Activated CD4-positive, alpha-beta T cell treated with anti-CD3 and anti-CD28 coated beads, Interleukin-2, amount 50 U/mL, for 16 hours (primary cell): ENCODE measurements at regions not wholly inside any gene's neighbourhood (a gene's known extent, or its start where the extent isn't known, plus 50 kb on each side); places are given as distances from the start of the nearest gene placed in this dataset.
"Not testable (repeated sequence)": the region's sequence is repeated elsewhere in the genome, so short reads cannot be mapped to it uniquely, and the experiment has no call there.

ENCODE experiments used
- DNase-seq: peaks from one replicate; pipeline ENCODE4 v3.0.0-alpha.2; 2020

DNA sequence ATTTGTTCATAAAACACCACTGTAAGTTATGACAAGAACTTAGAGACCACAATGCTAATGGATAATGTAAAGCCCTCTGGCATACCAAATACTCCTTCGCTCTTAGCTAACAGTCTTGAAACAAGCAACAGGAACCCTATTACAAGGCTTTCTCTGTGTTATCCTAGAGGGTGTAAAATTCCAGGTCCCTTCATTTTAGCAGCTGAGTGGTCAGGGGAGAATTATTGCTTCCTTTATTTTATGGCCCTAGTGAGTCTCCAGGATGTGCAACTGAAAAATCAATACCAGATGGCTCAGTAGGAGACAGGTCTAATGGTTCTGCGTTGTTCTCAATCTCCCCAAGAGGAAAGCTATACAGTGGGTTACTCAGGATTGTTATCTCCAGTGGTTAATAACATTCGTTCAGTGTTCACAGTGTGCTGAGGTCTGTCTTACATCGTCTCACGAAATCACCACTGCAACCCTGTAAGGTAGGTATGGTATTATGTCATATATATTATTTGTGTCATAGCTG is 172.7 kb upstream of the CNOT2 start:
- DNase-seq, result no peak

DNA sequence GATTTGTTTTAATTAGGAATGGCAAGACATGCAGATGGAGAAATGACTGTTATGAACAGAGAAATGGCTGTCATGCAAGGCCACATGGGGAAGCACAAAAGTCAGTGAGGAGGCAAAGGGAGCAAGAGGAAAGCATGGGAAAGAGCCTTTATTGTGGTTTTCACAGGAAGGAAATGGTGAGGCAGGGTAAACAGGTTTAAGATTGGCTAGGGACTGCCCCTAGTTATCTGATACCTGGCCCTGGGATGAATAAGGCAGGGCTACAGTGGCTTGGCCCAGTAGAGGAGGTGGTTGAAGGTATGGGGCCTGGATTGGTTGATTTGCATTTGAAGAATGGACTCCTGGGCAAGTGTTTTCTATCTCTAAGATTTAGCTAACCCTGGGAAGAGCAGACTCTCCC is 168.7 kb upstream of the CNOT2 start:
- no peak for DNase-seq

DNA sequence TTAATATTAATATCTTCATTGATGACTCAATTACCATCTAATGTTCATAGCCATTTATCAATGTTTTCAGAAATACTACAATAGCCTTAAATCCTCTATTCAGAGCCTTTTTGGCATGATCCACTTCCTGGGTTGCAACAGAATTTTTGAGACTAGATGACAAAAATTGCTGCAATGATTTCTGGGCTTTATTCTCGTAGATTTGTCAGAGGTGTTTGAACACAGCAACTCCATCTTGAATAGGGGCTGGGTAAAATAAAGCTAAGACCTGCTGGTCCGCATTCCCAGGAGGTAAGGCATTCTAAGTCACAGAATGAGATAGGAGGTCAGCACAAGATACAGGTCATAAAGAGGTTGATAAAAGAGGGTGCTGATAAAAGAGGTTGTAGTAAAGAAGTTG is 165.8 kb upstream of the CNOT2 start:
- no peak for DNase-seq

DNA sequence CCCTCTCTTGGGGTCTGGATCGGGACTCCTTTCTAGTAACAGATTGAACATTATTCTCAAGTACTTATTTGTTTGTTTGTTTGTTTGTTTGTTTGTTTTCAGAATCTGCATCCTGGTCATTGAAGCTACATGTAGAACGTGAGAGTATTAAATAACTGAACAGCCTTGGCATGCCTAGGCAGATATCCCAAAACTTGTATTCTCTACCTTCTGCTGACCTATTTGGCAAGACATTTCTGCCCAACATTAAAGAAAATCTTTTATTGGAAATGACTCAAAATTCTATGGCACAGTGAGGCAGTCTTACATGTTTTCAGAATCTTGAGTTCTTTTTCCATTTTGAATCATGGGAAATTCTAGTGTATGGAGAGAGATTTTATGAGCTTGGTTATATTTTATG is 165.1 kb upstream of the CNOT2 start:
- DNase-seq, result no peak

DNA sequence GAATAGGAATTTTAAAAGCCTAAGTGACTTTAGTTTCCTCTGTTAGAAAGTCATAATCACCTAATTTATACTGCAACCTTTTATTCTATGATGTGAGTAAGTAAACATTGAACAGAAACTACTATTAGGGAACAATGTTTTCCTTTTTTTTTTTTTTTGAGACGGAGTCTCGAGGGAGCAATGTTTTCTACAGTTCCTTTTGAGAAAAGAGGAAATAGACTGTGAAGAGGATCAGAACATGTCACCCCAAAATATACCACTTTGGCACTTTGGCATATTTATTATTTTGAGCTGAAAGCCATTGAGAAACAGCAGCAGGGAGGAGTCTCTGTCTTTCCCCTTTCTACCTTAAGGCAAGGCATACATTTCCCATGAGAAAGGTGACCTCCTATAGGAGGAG is 162.7 kb upstream of the CNOT2 start:
- no peak for DNase-seq

DNA sequence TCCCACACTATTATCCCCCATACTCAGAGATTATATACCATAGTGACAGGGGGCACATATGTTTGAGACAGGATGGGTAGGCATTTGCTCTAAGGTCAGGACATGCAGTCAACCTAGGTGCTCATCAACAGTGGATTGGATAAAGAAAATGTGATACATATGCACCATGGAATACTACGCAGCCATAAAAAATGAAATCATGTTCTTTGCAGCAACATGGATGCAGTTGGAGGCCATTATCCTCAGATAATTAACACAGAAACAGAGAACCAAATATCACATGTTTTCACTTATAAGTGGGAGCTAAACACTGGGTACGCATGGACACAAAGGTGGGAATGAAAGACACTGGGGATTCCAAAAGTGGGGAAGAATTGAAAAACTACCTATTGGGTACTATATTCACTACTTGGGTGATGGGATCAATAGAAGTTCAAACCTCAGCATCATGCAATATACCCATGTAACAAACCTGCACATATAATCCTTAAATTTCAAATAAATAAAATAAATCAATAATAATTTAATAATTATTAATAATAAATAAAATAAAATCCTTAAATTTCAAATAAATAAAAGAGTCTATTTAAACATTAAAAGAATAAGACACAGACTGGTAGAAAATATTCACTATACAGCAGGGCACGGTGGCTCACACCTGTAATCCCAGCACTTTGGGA is 160.1 kb upstream of the CNOT2 start:
- no peak for DNase-seq

DNA sequence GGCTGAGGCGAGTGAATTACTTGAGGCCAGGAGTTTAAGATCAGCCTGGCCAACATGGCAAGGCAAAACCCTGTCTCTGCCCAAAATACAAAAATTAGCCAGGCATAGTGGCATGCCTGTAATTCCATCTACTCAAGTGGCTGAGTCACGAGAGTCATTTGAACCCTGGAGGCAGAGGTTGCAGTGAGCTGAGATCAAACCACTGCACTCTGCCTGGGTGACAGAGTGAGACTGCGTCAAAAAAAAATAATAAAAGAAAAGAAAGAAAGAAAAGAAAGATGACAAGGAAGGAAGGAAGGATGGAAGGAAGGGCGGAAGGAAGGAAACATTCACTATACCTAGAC is 159.6 kb upstream of the CNOT2 start:
- no peak for DNase-seq

DNA sequence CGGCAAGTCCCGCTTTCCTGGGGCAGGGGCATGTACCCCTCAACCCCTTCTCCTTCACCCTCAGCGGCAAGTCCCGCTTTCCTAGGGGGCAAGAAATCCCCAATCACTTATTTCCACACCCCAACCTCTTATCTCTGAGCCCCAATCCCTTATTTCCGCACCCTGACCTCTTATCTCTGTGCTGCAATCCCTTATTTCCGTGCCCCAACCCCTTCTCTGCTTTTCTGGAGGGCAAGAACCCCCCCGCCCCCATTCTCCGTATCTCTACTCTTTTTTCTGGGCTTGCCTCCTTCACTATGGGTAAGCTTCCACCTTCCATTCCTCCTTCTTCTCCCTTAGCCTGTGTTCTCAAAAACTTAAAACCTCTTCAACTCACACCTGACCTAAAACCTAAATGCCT is 156.9 kb upstream of the CNOT2 start:
- not testable (repeated sequence) for DNase-seq

DNA sequence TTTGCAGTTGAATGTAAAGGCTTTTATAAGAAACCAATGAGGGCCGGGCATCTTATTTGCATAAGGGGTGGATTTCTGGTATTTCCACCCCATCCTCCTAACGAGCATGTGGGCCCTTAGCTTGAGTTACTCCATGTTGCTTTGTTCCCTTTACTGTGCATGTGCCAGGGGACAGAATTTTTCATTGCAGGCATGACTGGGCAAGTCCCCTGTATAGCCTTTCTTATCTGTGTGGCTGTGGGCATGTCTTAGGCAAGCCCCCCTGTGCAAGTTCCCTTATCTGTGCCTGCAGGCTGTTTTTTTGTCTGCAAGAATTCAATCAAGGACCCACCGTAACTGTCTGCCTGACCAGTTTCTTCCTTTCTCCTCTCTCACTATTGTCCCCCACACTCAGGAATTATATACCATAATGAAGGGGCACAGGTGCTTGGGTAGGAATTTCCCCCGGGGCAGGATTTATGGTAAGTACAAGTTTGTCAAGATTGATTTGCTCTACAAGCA is 152.2 kb upstream of the CNOT2 start:
- DNase-seq, result no peak

DNA sequence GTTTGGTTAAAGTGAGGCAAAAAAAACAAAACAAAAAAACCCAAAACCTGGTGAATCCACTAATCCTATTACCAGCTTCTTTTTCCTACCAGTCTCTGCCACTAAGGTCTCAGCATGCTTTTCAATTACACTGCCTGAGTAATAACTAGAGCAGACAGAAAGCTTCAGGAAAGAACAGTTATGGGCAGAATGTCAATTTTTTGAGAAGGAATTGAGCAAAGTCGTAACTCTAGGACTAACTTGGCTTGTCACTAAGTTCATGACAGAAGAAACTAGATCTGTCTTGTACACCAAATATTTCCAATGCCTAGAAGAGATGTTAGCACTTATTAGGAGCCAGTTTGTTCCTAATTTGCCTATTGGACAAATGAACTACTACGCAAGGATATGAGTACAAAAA is 148.8 kb upstream of the CNOT2 start:
- DNase-seq, result no peak

DNA sequence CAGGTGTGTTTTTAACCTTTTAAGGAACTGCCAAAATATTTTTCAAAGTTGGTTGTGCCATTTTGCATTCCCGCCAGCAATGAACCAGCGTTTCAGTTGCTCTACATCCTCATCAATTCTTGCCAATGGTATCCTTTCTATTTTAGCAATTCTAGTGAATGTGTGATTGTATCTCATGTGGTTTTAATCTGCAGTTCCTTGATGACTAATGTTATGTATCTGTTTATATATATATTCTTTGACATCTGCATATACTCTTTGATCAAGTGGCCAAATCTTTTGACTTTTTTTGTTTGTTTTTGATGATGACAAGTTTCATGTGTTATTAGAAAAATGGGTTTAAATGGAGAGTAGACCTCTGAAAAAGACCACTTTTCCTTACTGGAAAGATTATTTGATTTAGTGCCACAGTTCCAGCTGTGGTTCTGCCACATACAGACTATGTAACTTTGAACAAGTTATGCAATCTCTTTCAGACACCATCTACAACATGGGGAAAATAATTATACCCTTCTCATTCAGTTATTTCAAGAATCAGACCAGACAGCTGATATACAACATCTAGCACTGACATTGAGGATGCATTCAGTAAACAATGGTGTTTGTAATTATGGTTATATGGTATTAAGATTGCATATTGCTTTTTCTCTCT is 146.3 kb upstream of the CNOT2 start:
- DNase-seq, result no peak

DNA sequence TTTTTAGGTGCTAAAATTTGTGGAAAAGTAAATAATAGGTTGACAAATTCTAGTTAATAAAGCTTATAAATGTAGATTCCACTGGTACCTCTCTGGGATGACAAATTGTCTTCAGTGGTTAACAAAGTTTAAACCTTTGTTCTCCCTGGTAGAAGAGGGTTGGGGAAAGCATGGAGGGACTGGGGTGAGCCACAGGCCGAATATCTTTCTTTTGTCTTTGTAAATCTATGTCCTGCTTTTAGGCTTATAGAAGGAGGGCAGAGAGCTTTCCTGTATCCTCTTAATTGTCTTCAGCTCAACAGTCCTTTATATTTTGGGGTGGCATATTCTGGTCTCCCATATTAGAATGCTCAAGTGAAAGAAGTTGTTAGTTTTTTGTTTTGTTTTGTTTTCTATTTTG is 142.2 kb upstream of the CNOT2 start:
- no peak for DNase-seq

DNA sequence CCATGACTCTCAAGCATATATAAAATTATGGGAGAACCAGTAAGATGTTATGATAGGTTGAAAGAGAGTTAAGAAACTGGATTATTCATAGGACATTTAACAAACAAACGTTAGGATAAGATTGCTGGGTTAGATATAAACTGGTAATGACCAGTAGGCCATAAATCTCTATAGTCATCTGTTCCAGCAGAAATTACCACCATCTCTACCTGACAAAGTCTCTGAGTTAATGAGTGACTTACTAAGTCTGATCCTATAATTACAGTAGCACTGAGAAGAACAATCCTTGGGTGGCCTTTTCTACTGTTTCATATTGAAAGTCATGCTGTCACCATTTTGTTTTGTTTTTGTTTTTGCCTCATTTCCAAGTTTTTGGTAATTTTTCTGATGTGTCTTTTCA is 136.9 kb upstream of the CNOT2 start:
- DNase-seq, result no peak

DNA sequence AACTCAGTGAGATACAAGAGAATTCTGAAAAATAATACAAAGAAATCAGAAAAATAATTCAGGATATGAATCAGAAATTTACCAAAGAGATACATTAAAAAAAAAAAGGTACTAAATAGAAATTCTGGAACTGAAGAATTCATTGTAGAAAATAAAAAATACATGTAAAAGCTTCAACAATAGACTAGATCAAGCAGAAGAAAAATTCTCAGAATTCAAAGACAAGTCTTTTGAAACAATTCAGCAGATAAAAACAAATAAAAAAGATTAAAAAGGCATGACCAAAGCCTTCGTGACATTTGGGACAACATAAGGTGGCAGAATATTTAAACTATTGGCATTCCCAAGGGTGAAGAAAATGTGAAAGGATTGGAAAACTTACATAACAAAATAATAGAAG is 133.1 kb upstream of the CNOT2 start:
- DNase-seq, result no peak

DNA sequence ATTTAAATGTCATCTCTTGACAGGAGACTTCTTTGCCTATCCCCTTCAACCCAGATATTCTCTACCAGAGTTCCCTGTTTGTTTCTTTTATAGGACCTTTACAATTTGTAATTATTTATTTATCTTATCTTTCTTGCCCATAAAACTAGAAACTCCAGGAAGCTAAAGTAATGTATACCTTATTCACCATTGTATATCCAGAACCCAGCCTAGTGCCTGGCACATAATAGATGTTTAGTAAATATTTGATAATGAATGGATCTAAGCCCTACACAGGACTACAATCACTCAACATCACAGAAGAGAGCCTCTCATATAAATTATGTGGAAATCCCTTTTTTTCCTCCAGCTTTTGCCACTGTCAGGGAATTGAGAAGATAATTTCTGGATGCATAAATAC is 125.6 kb upstream of the CNOT2 start:
- DNase-seq, result no peak

DNA sequence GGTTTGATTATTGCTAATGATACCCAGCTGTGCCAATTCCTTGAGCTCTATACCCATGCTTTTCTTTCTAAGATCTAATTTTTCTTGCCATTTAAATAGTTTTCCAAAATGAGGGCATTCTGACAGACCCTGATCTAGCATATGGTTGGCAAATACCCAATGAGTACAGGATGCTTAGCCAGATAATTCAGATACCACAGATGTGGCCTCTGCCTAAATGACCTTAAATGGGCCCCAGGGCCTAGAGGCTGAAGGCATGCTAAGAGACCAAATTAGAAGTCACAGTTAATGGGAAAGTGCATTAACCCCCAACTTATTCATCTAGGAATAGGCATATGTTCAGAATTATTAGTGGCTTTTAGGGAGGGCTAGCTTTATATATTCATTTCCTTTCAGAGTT is 122.3 kb upstream of the CNOT2 start:
- DNase-seq, result no peak

DNA sequence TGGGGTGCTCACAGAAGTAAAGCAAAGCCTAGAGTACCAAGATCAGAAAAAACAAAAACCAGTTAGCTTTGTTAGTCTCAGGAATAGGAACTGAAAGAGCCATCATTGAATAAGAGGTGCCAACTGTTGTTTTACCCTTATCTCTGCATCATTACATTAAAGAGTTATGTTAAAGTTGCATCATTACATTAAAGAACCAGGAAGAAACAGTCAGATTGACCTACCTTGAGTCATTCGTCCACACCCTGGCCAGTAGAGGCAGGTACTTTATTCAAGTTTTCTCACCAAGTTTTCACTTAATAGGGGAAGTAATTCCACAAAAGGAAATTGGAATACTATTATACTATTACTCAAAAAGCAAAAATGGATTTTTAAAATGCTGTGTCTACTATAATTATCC is 121.7 kb upstream of the CNOT2 start:
- DNase-seq, result no peak

DNA sequence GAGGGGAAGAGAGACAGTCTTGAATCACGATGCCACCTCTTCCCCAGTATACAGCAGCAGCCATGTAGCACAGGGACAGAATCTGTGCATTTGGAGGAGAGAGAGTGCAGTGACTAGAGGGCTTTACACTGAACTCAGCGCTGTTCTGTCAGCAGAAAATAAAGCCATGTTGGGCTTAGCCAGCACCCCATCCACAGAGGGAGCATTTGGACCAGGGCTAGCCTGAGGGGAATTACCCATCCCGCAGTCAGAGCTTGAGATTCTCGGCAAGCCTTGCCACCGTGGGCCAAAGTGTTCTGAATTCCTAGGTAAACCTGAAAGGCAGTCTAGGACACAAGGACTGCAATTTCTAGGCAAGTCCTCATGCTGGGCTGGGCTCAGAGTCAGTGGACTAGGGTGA is 120.4 kb upstream of the CNOT2 start:
- no peak for DNase-seq

DNA sequence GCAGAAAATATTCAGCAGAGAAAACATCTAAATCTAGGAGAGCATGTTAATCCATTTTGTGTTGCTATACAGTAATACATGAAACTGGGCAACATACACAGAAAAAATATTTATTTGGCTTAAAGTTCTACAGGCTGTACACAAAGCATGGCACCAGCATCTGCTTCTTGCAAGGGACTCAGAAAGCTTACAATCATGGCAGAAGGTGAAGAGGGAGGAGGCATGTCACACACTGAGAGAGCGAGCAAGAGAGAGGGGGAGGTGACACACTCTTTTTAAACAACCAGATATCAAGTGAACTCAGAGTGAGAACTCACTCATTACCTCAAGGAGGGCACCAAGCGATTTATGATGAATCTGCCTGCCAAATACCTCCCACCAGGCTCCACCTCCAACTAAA is 94.2 kb upstream of the CNOT2 start:
- no peak for DNase-seq

DNA sequence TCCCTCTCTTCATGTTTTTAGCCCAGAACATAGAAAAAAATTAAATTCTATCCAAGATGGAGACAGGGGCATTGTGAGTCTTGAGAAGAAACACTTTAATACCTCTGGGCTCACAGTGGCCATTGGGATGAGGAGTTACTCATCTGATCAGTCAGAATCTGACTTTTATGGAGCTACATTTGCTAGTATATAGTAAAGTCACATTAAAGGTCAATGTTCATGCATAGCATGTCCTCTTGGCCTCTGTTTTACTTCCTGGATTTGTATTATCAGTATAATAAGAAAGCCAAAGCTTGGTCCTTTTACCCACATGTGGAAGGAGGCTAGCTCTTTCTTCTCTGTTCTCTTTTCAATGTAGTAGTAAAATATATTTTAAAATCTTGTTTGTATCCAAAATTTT is 93.6 kb upstream of the CNOT2 start:
- DNase-seq, result no peak

DNA sequence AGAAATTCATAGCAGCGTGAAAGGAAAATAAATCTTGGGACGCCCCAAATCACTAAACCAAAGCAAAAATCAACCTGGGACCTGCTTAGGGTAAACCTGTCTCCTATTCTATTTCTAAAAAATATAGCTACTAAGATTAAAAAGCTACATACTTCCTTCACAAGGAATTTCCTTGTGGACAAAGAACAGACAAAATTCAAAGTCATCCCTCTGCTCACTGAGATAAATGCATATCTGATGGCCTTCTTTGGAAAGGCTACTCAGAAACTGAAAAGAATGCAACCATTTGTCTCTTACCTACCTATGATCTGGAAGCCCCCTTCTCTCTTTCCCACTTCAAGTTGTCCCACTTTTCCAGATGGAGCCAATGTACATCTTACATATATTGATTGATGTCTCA is 93.0 kb upstream of the CNOT2 start:
- DNase-seq, result no peak

DNA sequence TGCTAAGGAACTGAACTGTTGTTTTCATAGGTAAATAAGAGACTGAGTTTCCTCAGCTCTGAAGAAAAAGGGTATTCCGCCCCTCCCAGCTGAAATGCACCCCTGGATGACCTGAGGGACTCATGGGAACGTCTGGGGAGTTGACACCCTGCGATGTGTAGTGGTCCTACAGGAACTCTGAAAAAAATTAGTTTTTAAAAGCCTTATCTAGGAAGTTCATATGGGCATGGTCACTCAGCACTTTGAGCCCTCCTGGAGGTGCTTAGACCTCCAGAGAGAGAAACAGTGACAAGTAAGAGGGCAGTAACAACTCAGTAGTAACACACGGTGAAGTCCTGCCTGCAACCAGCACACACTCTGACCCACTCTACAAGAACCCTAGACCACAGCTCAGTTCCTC is 91.2 kb upstream of the CNOT2 start:
- DNase-seq, result no peak

DNA sequence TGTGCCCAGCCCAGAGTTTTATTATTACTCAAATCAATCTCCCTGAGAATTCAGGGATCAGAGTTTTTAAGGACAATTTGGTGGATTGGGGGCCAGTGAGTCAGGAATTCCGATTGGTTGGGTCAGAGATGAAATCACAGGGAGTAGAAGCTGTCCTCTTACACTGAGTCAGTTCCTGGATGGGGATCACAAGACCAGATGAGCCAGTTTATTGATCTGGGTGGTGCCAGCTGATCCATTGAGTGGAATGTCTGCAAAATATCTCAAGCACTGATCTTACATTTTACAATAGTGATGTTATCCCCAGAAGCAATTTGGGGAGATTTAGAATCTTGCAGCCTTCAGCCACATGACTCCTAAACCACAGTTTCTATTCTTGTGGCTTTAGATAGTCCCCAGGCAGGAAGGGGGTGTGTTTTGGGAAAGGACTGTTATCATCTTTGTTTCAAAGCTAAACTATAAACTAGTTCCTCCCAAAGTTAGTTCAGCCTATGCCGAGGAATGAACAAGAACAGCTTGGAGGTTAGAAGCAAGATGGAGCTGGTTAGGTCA is 89.1 kb upstream of the CNOT2 start:
- DNase-seq, result no peak

DNA sequence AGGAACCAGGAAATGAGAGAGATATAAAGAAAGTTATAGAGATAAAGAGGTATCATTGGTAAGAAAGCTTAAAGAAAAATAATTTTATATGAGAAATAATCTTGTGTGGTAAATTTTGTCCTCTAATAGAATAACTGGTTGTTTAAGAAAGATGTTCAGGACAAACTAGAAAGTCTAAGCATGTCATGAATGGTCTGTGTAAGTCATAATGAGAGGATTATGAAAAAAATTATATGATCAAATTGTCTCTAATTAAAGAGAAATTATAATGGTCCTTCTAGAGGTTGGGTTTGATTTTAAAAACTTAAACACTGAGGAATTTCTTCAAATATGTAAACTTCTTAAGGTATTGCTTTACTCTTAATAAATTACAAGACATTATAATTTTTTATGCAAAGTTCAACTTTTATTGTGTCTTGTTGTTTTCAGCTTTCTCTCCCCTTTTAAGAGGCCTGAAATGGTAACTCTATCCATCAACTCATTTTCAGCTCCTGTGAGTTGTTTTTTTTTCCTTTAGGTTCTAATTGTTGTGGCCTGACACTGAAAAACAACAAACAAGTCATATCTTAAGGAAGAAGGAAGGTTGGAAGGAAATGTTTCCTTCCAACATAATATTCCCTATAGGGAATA is 88.2 kb upstream of the CNOT2 start:
- DNase-seq, result no peak
